A673 (cell line): ENCODE measurements at regions not wholly inside any gene's neighbourhood (a gene's known extent, or its start where the extent isn't known, plus 50 kb on each side); places are given as distances from the start of the nearest gene placed in this dataset.

Experiments used
- BruUV-seq: library from RNA; stranded (reverse); fragments of 400-500 nt; replicated peaks from 2 replicates; lab custom pipeline; 2021; lab: Mats Ljungman, UMichigan
- CTCF ChIA-PET: fragments of 300-600 bp; sonication (Branson Sonifier 250); formaldehyde crosslinking; loops from one replicate; lab custom pipeline; 2022; ENCODE audit warnings: antibody characterized with exemption; lab: Charles Lee
- POLR2A ChIA-PET: fragments of 300-600 bp; sonication (Branson Sonifier 250); formaldehyde crosslinking; loops from one replicate; lab custom pipeline; 2022; ENCODE audit warnings: antibody characterized with exemption; ENCODE audit not compliant: low non-redundant PET; lab: Charles Lee
- DNase-seq: peaks from one replicate; pipeline ENCODE4 v3.0.0-alpha.2; 2015; ENCODE audit warnings: low spot score
- H3K27ac ChIP-seq: fragments of 200-600 bp; sonication (generic); 2 replicates; pipeline ENCODE4 v1.5.1; 2016; ENCODE audit warnings: mixed run types, low read depth, mild to moderate bottlenecking, mixed read lengths, antibody characterized with exemption, low read length; ENCODE audit not compliant: poor library complexity, severe bottlenecking
- H3K27me3 ChIP-seq: fragments of 200-600 bp; sonication (generic); replicated peaks from 2 replicates; pipeline ENCODE4 v1.6.1; 2017; ENCODE audit warnings: mixed run types, low read depth, mild to moderate bottlenecking, mixed read lengths, antibody characterized with exemption, low read length; ENCODE audit not compliant: insufficient read depth, poor library complexity
- H3K36me3 ChIP-seq: fragments of 200-600 bp; sonication (generic); 2 replicates; pipeline ENCODE4 v1.6.1; 2016; ENCODE audit warnings: mixed run types, mild to moderate bottlenecking, mixed read lengths, antibody characterized with exemption, low read length; ENCODE audit not compliant: insufficient read depth, poor library complexity, severe bottlenecking
- H3K4me1 ChIP-seq: fragments of 200-600 bp; sonication (generic); 2 replicates; pipeline ENCODE4 v1.6.1; 2017; ENCODE audit warnings: mixed run types, mild to moderate bottlenecking, mixed read lengths, antibody characterized with exemption, low read length; ENCODE audit not compliant: insufficient read depth, poor library complexity, severe bottlenecking
- H3K4me3 ChIP-seq: fragments of 200-600 bp; sonication (generic); 2 replicates; pipeline ENCODE4 v1.5.1; 2016; ENCODE audit warnings: low read depth, mixed run types, mild to moderate bottlenecking, mixed read lengths, low read length; ENCODE audit not compliant: poor library complexity, severe bottlenecking
- H3K9me3 ChIP-seq: fragments of 200-600 bp; sonication (generic); 2 replicates; pipeline ENCODE4 v1.6.1; 2016; ENCODE audit warnings: mixed run types, low read depth, mild to moderate bottlenecking, mixed read lengths, antibody characterized with exemption, low read length; ENCODE audit not compliant: poor library complexity, severe bottlenecking
- EZH2 ChIP-seq: fragments of 200-600 bp; sonication (generic); IDR thresholded peaks from 2 replicates; pipeline ENCODE4 v1.6.1; 2017; ENCODE audit warnings: borderline replicate concordance, low read depth, mild to moderate bottlenecking, mixed read lengths, antibody characterized with exemption, low read length; ENCODE audit not compliant: poor library complexity, severe bottlenecking
- intact Hi-C: fragments of 100-400 bp; cut with micrococcal nuclease; formaldehyde crosslinking; loops from one replicate; pipeline ENCODE4 v1.10.0; 2022; ENCODE audit not compliant: unreplicated experiment
- TF ChIP-seq, protein P1 (sequence below): fragments of 300-800, 200-600 bp; sonication (generic); conservative IDR thresholded peaks from 2 replicates; pipeline ENCODE4 v1.5.1; 2017; ENCODE audit warnings: low read depth, mild to moderate bottlenecking, antibody characterized with exemption, low read length, moderate library complexity, mixed read lengths

DNA sequence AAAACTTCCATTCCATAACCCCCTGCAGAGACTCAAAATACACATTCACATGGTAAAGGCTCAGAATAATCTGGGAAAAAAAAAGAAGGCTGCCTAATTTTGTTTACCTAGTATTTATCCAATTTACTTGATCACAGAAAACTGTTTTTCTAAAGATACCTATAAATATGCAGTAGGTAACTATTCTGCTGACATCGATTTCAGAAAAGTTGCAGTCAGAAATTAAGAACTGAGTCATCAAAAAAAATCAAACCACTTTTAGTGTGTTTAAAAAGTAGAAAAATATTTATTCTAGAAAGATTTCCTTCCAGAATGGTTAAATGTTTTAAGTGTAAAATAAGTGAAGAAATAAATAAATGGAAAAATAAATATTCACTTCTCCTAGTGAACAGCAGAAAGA lies 254.5 kb upstream of the CAND1 start:
- BruUV-seq: no TSS peak
- Histone ChIP-seq H3K9me3 (no peaks in the 10 kb centered on the region), H3K4me3 (no peak overlapping the region), H3K36me3 (no peaks in the 10 kb centered on the region), H3K4me1 (no peaks in the 10 kb centered on the region), H3K27me3 (peaks cover 4% of the 10 kb centered on the region), H3K27ac (no peak overlapping the region)
- DNase-seq: no peak
- POLR2A ChIA-PET: no interaction called here
- intact Hi-C loops: no loop called here
- CTCF ChIA-PET: no interaction called here
- TF ChIP-seq, protein P1, sequence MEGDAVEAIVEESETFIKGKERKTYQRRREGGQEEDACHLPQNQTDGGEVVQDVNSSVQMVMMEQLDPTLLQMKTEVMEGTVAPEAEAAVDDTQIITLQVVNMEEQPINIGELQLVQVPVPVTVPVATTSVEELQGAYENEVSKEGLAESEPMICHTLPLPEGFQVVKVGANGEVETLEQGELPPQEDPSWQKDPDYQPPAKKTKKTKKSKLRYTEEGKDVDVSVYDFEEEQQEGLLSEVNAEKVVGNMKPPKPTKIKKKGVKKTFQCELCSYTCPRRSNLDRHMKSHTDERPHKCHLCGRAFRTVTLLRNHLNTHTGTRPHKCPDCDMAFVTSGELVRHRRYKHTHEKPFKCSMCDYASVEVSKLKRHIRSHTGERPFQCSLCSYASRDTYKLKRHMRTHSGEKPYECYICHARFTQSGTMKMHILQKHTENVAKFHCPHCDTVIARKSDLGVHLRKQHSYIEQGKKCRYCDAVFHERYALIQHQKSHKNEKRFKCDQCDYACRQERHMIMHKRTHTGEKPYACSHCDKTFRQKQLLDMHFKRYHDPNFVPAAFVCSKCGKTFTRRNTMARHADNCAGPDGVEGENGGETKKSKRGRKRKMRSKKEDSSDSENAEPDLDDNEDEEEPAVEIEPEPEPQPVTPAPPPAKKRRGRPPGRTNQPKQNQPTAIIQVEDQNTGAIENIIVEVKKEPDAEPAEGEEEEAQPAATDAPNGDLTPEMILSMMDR: no peak
- no peak for TF ChIP-seq EZH2

DNA sequence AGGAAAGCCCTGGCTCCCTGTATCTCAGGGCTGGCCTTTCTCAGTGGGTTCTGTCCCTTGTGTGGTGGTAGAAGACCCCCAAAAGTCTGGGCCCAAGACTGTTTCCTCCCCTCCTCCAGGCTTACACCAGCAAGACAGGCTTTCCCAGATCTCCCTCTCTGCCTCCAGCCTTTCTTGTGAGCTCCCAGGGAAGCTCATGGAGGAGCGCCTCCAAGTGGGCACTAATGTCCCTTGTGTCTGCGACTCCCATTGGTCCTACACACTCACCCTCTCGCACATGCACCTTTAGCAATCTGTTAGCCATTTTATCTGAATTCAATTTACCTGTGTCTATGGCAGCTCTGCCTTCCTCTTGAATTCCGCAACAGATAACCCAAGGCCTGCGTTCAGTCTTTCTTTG lies 251.1 kb upstream of the CAND1 start:
- BruUV-seq: no TSS peak

DNA sequence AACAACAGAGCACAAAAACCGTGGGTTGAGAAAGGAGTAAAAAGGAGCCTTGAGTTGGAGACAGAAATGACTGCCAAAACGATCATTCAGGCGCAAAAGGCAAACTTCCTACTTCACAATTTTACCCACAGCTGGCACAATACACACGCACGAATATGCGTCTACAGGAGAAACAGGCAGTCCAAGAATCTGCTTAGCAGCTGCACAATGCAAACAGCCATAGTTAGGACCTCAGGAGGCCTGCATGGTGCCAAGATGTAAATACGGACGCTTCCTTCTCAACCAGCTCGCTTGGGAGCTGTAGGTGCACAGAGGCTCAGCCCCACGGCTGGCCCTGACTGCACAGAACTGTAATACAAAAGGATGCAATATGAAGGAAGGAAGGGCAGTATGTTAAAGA lies 250.1 kb upstream of the CAND1 start:
- Histone ChIP-seq H3K9me3 (no peaks in the 10 kb centered on the region), H3K27ac (no peak overlapping the region), H3K36me3 (no peaks in the 10 kb centered on the region), H3K4me3 (no peak overlapping the region), H3K4me1 (no peaks in the 10 kb centered on the region), H3K27me3 (peaks cover 12% of the 10 kb centered on the region)
- intact Hi-C loops: no loop called here
- CTCF ChIA-PET: no interaction called here
- no TSS peak for BruUV-seq
- DNase-seq: no peak
- no peak for TF ChIP-seq EZH2
- TF ChIP-seq, protein P1: no peak
- POLR2A ChIA-PET: no interaction called here

More for the DNA sequence above, 251.1 kb upstream of the CAND1 start:
- H3K27ac ChIP-seq: no peak overlapping the region
- ChIA-PET CTCF (no interaction called here), POLR2A (no interaction called here)
- H3K36me3 ChIP-seq: no peaks in the 10 kb centered on the region
- peaks cover 7% of the 10 kb centered on the region for H3K27me3 ChIP-seq
- H3K9me3 ChIP-seq: no peaks in the 10 kb centered on the region
- H3K4me3 ChIP-seq: no peak overlapping the region
- DNase-seq: peak; percentile 4
- H3K4me1 ChIP-seq: no peaks in the 10 kb centered on the region
- TF ChIP-seq, protein P1: peak; percentile 39
- no peak for TF ChIP-seq EZH2
- intact Hi-C loops: no loop called here
